ENCODE measurements at regions not wholly inside any gene's neighbourhood (a gene's known extent, or its start where the extent isn't known, plus 50 kb on each side); places are given as distances from the start of the nearest gene placed in this dataset.

DNA sequence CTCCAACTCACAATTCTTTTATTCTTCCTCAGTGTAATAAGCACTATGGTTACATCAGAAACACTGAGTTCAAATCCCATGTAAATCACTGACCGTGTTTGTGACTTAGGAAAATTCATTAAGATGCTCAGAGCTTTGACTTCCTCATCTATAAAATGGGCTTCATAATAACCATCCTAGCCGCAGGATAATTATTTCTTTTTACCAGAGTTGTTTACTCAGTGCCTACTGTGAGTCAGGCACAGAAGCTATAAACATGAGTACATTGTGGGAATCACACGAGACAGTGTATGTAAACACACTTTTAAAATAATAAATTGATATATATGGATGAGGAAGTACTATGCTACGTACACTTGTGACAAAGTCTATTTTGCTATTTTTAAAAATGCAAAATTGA, 296.3 kb upstream of the TENM3 start:
- Histone ChIP-seq H3K4me3 (ENCODE audit: low read depth, low read length) (no peak overlapping the region), H3K27ac (no peak overlapping the region), H3K27me3 (ENCODE audit: insufficient read depth, low read depth, severe bottlenecking) (peaks cover 3% of the 10 kb centered on the region), H3K9me3 (ENCODE audit: severe bottlenecking) (no peaks in the 10 kb centered on the region), H3K36me3 (no peaks in the 10 kb centered on the region)
- TF ChIP-seq CTCF (IDR thresholded peaks at IDR 0.05; ENCODE audit: low read depth, low read length) = no peak
- DNase-seq = no peak

- no peaks in the 10 kb centered on the region for H3K9me3 ChIP-seq (ENCODE audit: severe bottlenecking)
- no peak for TF ChIP-seq CTCF (IDR thresholded peaks at IDR 0.05; ENCODE audit: low read depth, low read length)
- DNase-seq = no peak
- no peak overlapping the region for H3K27ac ChIP-seq
- peaks cover 3% of the 10 kb centered on the region for H3K27me3 ChIP-seq (ENCODE audit: insufficient read depth, low read depth, severe bottlenecking)
- H3K4me3 ChIP-seq (ENCODE audit: low read depth, low read length) = no peak overlapping the region
- no peaks in the 10 kb centered on the region for H3K36me3 ChIP-seq
Observed at GRCh38 chr4:181948839-181949382, 294.3 kb upstream of the TENM3 start.

- TF ChIP-seq CTCF (IDR thresholded peaks at IDR 0.05; ENCODE audit: low read depth, low read length) = no peak
- no peaks in the 10 kb centered on the region for H3K9me3 ChIP-seq (ENCODE audit: severe bottlenecking)
- no peak overlapping the region for H3K27ac ChIP-seq
- no peak for DNase-seq
- H3K36me3 ChIP-seq = no peaks in the 10 kb centered on the region
- no peak overlapping the region for H3K4me3 ChIP-seq (ENCODE audit: low read depth, low read length)
- peaks cover 3% of the 10 kb centered on the region for H3K27me3 ChIP-seq (ENCODE audit: insufficient read depth, low read depth, severe bottlenecking)
Observed at GRCh38 chr4:181949704-181950312, 293.4 kb upstream of the TENM3 start.

- no peak for DNase-seq
- Histone ChIP-seq H3K9me3 (ENCODE audit: severe bottlenecking) (no peaks in the 10 kb centered on the region), H3K27ac (no peak overlapping the region), H3K36me3 (no peaks in the 10 kb centered on the region), H3K4me3 (ENCODE audit: low read depth, low read length) (no peak overlapping the region), H3K27me3 (ENCODE audit: insufficient read depth, low read depth, severe bottlenecking) (peaks cover 3% of the 10 kb centered on the region)
- no peak for TF ChIP-seq CTCF (IDR thresholded peaks at IDR 0.05; ENCODE audit: low read depth, low read length)
Observed at GRCh38 chr4:181950372-181951127, 292.7 kb upstream of the TENM3 start.

GRCh38 chr4:181951265-181951664, 291.9 kb upstream of the TENM3 start:
- no peak for DNase-seq
- no peak for TF ChIP-seq CTCF (IDR thresholded peaks at IDR 0.05; ENCODE audit: low read depth, low read length)
- no peak overlapping the region for H3K27ac ChIP-seq

More at GRCh38 chr4:181951265-181951664, 291.9 kb upstream of the TENM3 start:
- Histone ChIP-seq H3K9me3 (ENCODE audit: severe bottlenecking) (no peaks in the 10 kb centered on the region), H3K36me3 (no peaks in the 10 kb centered on the region), H3K27me3 (ENCODE audit: insufficient read depth, low read depth, severe bottlenecking) (peaks cover 6% of the 10 kb centered on the region), H3K4me3 (ENCODE audit: low read depth, low read length) (no peak overlapping the region)
